Glomerular visceral epithelial cell (primary cell): ENCODE measurements at regions not wholly inside any gene's neighbourhood (a gene's known extent, or its start where the extent isn't known, plus 50 kb on each side); places are given as distances from the start of the nearest gene placed in this dataset.

ENCODE experiments used
- DNase-seq: peaks from one replicate; pipeline ENCODE4 v3.0.0-alpha.2; 2016; ENCODE audit errors: extremely low spot score

GRCh38 chrX:6694221-6694620, 159.3 kb upstream of the VCX3A start:
- no peak for DNase-seq

DNA sequence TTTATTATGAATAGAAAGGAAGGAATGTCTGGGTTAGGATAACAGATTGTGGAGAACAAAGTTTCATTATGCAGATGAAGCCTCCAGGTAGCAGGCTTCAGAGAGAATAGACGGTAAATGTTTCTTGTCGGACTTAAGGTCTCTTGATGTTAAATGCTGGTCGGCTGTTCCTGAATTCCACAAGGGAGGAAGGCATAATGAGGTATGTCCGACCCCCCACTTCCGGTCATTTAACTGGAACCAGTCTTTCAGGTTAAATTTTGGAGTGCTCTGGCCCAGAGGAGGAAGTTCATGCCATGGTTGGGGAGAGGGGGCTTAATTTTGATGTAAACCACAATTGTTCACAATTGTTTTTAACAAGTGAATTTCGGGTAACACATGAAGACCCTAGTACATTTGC, 158.1 kb upstream of the VCX3A start:
- no peak for DNase-seq

GRCh38 chrX:6685489-6685888, 150.6 kb upstream of the VCX3A start:
- DNase-seq = no peak

DNA sequence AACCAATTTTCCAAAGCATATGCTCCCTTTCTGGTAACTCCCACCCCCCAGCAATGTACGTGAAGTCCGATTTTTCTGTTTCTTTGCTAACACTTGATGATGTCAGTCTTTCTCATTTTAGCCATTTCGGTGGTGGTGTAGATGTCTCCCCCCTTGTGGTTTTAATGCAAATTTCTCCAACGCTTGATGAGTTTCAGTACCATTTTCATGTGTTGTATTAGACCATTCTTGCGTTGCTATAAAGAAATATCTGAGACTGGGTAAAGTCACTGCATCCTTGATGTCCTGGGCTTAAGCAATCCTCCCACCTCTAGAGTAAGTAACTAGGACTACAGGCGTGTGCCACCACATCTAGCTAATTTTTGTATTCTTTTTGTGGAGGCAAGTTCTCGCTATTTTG, 148.4 kb upstream of the VCX3A start:
- DNase-seq = no peak

GRCh38 chrX:6681521-6682145, 146.7 kb upstream of the VCX3A start:
- no peak for DNase-seq

GRCh38 chrX:6679988-6680387, 145.1 kb upstream of the VCX3A start:
- no peak for DNase-seq

DNA sequence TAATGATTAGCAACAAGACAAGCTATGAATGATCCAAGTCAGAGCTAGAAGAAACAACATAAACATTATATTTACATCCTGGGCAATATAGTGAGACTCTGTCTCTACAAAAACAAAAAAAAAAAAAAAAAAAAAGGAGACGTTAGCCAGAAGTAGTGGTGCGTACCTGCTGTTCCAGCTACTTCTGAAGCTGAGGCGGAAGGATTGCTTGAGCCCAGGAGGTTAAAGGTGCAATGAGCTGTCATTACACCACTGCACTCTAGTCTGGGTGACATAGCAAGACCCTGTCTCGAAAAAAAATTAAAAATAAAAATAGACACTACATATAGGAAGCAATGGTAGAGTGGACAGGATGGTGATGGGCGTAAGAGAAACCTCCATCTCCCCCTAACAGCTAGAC, 144.6 kb upstream of the VCX3A start:
- DNase-seq = no peak

DNA sequence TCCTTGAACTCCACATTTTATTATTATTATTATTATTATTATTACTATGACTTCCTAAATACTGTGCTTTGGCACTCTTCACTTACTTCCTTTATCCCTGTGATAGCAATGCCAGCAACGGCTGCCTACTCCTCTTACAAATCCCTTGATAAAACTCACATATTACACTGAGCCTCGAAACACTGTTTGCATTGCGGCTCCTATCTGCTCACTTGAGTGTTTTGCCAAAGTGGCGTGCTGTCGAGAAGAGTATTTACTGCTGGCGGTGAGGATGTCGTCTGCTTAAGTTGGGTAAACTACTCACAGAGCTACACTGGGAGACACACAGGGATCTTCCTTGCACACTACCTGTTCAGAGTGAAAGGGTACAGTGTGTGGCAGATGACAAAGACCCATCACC, 143.4 kb upstream of the VCX3A start:
- no peak for DNase-seq

GRCh38 chrX:6674734-6675133, 139.8 kb upstream of the VCX3A start:
- no peak for DNase-seq

- DNase-seq = no peak
These were observed 132.3 kb upstream of the VCX3A start for GRCh38 chrX:6667048-6667768.

DNA sequence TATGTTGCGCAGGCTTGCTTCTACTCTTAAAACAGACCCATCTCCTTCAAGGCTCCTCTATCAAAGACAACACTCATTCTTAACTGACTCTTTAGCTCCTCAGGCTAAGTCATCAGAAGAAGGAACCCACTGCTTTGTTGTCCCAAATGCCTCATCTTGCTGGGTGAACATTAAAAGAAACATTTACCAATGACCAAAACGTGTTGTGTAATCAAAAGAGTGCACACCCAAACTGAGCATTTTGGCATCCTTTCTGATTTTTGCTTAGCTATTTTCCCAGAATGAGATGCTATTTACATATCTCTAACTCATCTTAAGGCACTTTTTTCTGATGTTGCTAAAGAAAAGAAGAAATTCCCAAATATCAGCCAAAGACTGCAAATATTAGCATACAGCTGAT, 131.7 kb upstream of the VCX3A start:
- no peak for DNase-seq

DNA sequence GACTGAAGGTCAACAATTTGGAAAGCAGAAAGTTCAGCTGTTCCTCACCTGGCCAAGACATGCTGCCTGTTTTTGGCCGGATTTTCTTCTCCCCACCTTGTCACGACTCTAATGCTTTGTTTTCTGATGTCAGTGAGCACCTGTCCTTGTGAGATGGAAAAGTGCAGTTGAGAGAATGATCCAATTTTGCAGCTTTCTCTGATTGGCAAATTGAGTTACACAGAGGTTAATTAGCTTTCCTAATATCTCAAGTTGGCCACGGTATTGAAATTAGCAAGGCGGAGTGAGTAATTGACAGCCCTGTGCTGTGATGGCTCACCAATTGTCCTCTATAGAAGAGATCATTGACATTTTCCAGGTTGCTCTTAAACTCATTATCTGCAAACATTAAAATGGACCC, 126.8 kb upstream of the VCX3A start:
- no peak for DNase-seq

DNA sequence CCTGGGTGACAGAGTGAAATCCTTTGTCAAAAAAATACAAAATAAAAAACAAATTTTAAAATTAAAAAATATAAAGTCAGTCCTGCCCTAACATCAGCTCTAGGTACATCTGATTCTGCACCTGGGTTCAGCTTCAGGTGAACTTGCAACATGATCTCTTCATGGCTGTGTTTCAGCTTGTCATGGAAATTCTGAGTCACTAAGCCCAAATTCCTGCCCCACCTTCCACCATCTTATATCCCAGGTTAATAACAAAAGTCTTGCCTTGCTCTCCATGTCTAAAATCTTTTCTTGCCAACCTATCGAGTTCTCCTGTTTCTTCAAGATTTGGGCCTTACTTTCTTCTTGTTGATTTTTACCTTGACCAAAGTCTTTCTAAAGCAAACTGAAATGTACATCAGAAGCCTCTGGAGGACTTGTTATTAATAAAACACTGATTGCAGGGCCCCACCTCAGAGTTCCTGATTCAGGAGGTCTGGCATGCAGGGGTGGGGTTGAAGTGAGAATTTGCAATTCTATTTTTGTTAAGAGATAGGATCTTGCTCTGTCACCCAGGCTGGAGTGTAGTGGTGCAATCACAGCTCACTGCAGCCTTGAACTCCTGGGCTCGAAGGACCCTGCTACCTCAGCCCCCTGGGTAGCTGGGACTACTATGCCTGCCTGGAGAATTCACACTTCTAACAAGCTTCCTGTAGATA, 125.8 kb upstream of the VCX3A start:
- DNase-seq = no peak

DNA sequence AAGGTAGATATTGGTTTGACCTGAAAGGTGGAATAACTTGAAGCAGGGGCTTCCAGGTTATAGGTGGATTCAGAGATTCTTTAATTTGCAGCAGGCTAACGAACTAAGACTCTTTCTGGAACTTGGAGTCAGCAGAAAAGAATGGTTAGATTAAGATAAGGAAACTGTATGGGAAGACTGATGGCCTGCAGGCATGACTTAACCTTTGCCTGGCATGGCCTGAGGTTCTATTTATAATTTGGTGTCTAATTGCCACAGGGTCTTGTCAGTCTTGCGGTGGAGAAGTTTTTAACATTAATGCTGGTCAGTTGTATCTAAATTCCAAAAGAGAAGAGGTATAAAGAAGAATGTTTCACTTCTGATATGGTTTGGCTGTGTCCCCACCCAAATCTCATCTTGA, 110.3 kb upstream of the VCX3A start:
- no peak for DNase-seq

DNA sequence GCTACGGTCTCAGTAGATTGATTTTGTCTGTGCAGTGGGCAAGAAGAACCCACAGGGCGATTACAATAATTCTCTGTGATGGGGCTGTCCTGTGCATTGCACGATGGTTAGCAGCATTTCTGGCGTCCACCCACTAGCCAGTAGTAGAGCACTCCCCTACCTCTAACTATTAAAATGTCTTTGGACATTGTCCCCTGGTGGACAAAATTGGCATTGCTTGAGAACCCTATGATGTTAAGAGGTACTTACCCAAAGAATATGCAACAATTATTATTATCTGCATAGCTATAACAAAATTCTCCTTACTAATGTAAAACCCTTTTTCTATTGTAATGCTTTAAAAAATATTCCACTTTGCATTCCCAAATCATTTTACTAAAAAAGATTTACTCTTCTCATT, 109.5 kb upstream of the VCX3A start:
- no peak for DNase-seq

DNA sequence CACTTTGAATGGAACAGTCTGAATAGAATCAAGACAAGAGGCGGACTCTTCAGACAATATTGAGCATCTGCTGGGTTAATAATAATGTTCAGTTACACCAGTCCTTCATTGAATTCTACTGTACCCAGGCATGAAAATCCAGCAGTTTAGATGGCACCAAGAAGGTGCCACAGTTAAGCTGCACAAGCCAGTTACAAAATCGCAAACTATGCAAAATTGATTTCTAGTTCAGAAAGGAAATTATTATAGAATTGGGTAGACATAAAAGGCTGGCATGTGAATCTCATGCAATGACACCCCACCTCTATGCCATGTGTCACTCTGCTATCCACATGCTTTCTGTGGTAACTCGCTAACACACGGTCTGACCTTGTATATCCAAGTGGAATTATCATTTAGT, 105.8 kb upstream of the VCX3A start:
- DNase-seq = no peak

DNA sequence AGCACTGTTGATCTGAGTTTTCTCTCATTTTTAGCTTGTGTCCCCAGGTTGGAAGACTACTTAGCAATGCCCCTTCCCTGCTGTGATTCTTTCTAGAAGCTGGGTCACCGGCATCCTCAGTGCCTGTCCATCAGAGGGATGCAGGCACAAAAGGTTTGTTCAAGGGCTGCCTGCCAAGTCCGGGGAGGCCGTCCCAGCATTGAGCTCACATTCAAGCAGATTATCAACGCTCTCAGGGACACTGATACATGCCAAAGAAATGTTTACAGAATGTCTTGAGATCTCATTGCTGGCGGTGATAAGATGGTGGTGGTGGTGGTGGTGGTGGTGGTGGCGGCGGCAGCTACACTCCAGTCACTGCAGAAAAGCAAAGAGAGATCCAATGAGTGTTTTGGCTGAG, 79.6 kb upstream of the VCX3A start:
- DNase-seq = no peak

- DNase-seq = no peak
These were observed 64.4 kb upstream of the VCX3A start for GRCh38 chrX:6599230-6599860.
